Endothelial cell of umbilical vein (primary cell): ENCODE measurements at regions not wholly inside any gene's neighbourhood (a gene's known extent, or its start where the extent isn't known, plus 50 kb on each side); places are given as distances from the start of the nearest gene placed in this dataset.

Source experiments
- CTCF ChIP-seq, 2 donors: IDR thresholded peaks; 1 replicate in 1 of 2; 2 replicates in 1 of 2; pipeline ENCODE4 v1.5.1; 2011; ENCODE audit warnings: low read length in 2 of 2, mild to moderate bottlenecking in 2 of 2, moderate library complexity in 2 of 2, control low read depth in 1 of 2, inconsistent platforms in 1 of 2, low read depth in 1 of 2; ENCODE audit not compliant: insufficient read depth in 1 of 2; ENCODE audit errors: extremely low read depth in 1 of 2
- EZH2 ChIP-seq: IDR thresholded peaks from 2 replicates; pipeline ENCODE4 v1.6.1; 2012; ENCODE audit warnings: borderline replicate concordance, low read depth, mild to moderate bottlenecking, moderate library complexity, low read length, inconsistent platforms; ENCODE audit not compliant: severe bottlenecking
- FOS ChIP-seq: IDR thresholded peaks from 2 replicates; pipeline ENCODE4 v1.6.1; 2011; ENCODE audit warnings: mild to moderate bottlenecking, low read length, moderate library complexity, borderline replicate concordance; ENCODE audit not compliant: insufficient read depth
- GATA2 ChIP-seq: IDR thresholded peaks from 2 replicates; pipeline ENCODE4 v1.7.0; 2011; ENCODE audit warnings: low read depth, mild to moderate bottlenecking, moderate library complexity, mixed read lengths, low read length; ENCODE audit not compliant: insufficient read length, insufficient read depth
- MYC ChIP-seq: IDR thresholded peaks from one replicate; pipeline ENCODE4 v1.6.1; 2011; ENCODE audit warnings: mild to moderate bottlenecking, low read depth, low read length
- POLR2A ChIP-seq: IDR thresholded peaks from 2 replicates; pipeline ENCODE4 v1.6.1; 2012; ENCODE audit warnings: low read depth, mild to moderate bottlenecking, control low read depth, low read length
- POLR2AphosphoS5 ChIP-seq: IDR thresholded peaks from 2 replicates; pipeline ENCODE4 v1.6.1; 2012; ENCODE audit warnings: low read depth, mild to moderate bottlenecking, control low read depth, low read length, moderate library complexity; ENCODE audit not compliant: insufficient read depth

- TF ChIP-seq EZH2: no peak
- TF ChIP-seq CTCF (IDR thresholded peaks at IDR 0.05; ENCODE audit: extremely low read depth in 1 of 2, insufficient read depth in 1 of 2, low read depth in 1 of 2, low read length in 2 of 2): no peak
- TF ChIP-seq POLR2A: no peak
- TF ChIP-seq FOS: no peak
- TF ChIP-seq POLR2AphosphoS5: no peak
- no peak for TF ChIP-seq MYC
- no peak for TF ChIP-seq GATA2
Measured at GRCh38 chr10:108050626-108051025, 886.1 kb upstream of the SORCS1 start.
